H1 (cell line): ENCODE measurements at regions not wholly inside any gene's neighbourhood (a gene's known extent, or its start where the extent isn't known, plus 50 kb on each side); places are given as distances from the start of the nearest gene placed in this dataset.

Experiments used
- CTCF ChIA-PET: fragments of 300-600 bp; sonication (Branson Sonifier 250); formaldehyde crosslinking; loops from one replicate; lab custom pipeline; 2021; ENCODE audit not compliant: partially characterized antibody; lab: Charles Lee
- POLR2A ChIA-PET: fragments of 300-600 bp; sonication (Branson Sonifier 250); formaldehyde crosslinking; loops from one replicate; lab custom pipeline; 2021; ENCODE audit warnings: inconsistent platforms; ENCODE audit not compliant: partially characterized antibody; lab: Charles Lee
- DNase-seq, 2 experiments: peaks; one replicate each; pipeline versions ENCODE4 v3.0.0 to v3.0.0-alpha.2; 2010 to 2022; ENCODE audit warnings: low spot score in 2 of 2, low read depth in 1 of 2, mixed read lengths in 1 of 2
- FAIRE-seq: peaks from 2 replicates; lab custom pipeline; 2011; peaks lifted over from hg19 to GRCh38; lab: Jason Lieb, UNC
- H2AFZ ChIP-seq: 2 replicates; pipeline ENCODE4 v1.8.1; 2012; ENCODE audit warnings: low read length, inconsistent platforms
- H2AK5ac ChIP-seq: 2 replicates; pipeline ENCODE4 v1.6.1; 2013; ENCODE audit warnings: low read depth, low read length
- H2BK120ac ChIP-seq: replicated peaks from 2 replicates; pipeline ENCODE3; 2013; ENCODE audit warnings: low read depth, low read length, inconsistent platforms
- H2BK12ac ChIP-seq: 2 replicates; pipeline ENCODE4 v1.6.1; 2013; ENCODE audit warnings: low read depth, low read length
- H2BK15ac ChIP-seq: 2 replicates; pipeline ENCODE4 v1.6.1; 2013; ENCODE audit warnings: low read length
- H2BK20ac ChIP-seq: 2 replicates; pipeline ENCODE4 v1.6.1; 2013; ENCODE audit warnings: low read length
- H2BK5ac ChIP-seq: 2 replicates; pipeline ENCODE4 v1.6.1; 2013; ENCODE audit warnings: low read depth, low read length
- H3K14ac ChIP-seq: 2 replicates; pipeline ENCODE4 v1.6.1; 2013; ENCODE audit warnings: inconsistent platforms; ENCODE audit not compliant: insufficient read length
- H3K18ac ChIP-seq: 2 replicates; pipeline ENCODE4 v1.6.1; 2013; ENCODE audit warnings: low read length; ENCODE audit errors: extremely low read depth
- H3K23ac ChIP-seq: 2 replicates; pipeline ENCODE4 v1.6.1; 2013; ENCODE audit warnings: inconsistent platforms; ENCODE audit not compliant: insufficient read length
- H3K23me2 ChIP-seq: 2 replicates; pipeline ENCODE4 v1.6.1; 2013; ENCODE audit warnings: low read depth, low read length
- H3K27ac ChIP-seq: 2 replicates; pipeline ENCODE4 v1.6.1; 2011; ENCODE audit warnings: low read depth, low read length, inconsistent platforms
- H3K27me3 ChIP-seq, 4 experiments: replicated peaks in 1 of 4; 1 replicate in 1 of 4; 2 replicates in 3 of 4; pipeline versions ENCODE4 v1.6.1 to v1.8.1; 2011 to 2013; ENCODE audit warnings: low read length in 3 of 4, mild to moderate bottlenecking in 3 of 4, inconsistent platforms in 2 of 4, mixed read lengths in 2 of 4, moderate library complexity in 1 of 4; ENCODE audit not compliant: control insufficient read depth in 3 of 4, insufficient read depth in 3 of 4; ENCODE audit errors: extremely low read depth in 1 of 4
- H3K36me3 ChIP-seq, 4 experiments: 2 replicates each; pipeline versions ENCODE4 v1.6.1 to v1.8.1; 2011 to 2013; ENCODE audit warnings: mild to moderate bottlenecking in 4 of 4, low read length in 3 of 4, moderate library complexity in 2 of 4, control low read depth in 1 of 4, inconsistent platforms in 1 of 4; ENCODE audit not compliant: insufficient read depth in 4 of 4, control insufficient read depth in 2 of 4
- H3K4ac ChIP-seq: replicated peaks from 2 replicates; pipeline ENCODE3; 2013; ENCODE audit warnings: low read length, low read depth, mixed read lengths, inconsistent platforms; ENCODE audit not compliant: insufficient read length
- H3K4me1 ChIP-seq, 4 experiments: replicated peaks in 1 of 4; 1 replicate in 1 of 4; 2 replicates in 3 of 4; pipeline versions ENCODE4 v1.6.1 to v1.8.1; 2011 to 2013; ENCODE audit warnings: low read length in 3 of 4, inconsistent platforms in 2 of 4, mixed read lengths in 1 of 4; ENCODE audit not compliant: insufficient read depth in 4 of 4, control insufficient read depth in 3 of 4
- H3K4me2 ChIP-seq, 2 experiments: 2 replicates each; pipeline versions ENCODE4 v1.6.1 to v1.8.1; 2011 to 2013; ENCODE audit warnings: low read depth in 2 of 2, low read length in 2 of 2, control low read depth in 1 of 2, inconsistent platforms in 1 of 2, mild to moderate bottlenecking in 1 of 2; ENCODE audit not compliant: insufficient read depth in 1 of 2
- H3K4me3 ChIP-seq, 4 experiments: fragments of 200-600, 300-600 bp in 1 of 4; sonication (generic), shearing (Covaris generic), sonication (Bioruptor Twin) in 1 of 4; 2 replicates each; pipeline versions ENCODE4 v1.5.1 to v1.8.1; 2011 to 2016; ENCODE audit warnings: low read length in 4 of 4, low read depth in 3 of 4, control low read depth in 2 of 4, inconsistent platforms in 2 of 4, mild to moderate bottlenecking in 2 of 4, mixed read lengths in 1 of 4, moderate library complexity in 1 of 4; ENCODE audit not compliant: insufficient read depth in 2 of 4; ENCODE audit errors: extremely low read depth in 1 of 4
- H3K56ac ChIP-seq: replicated peaks from 2 replicates; pipeline ENCODE3; 2013; ENCODE audit warnings: low read depth, mild to moderate bottlenecking, mixed read lengths, low read length, inconsistent platforms; ENCODE audit not compliant: insufficient read length
- H3K79me1 ChIP-seq: 2 replicates; pipeline ENCODE4 v1.6.1; 2013; ENCODE audit warnings: low read depth, low read length, control low read depth
- H3K79me2 ChIP-seq, 2 experiments: 2 replicates each; pipeline versions ENCODE4 v1.6.1 to v1.8.1; 2012 to 2013; ENCODE audit warnings: low read length in 2 of 2, mild to moderate bottlenecking in 2 of 2, inconsistent platforms in 1 of 2; ENCODE audit not compliant: insufficient read depth in 2 of 2, control insufficient read depth in 1 of 2
- H3K9ac ChIP-seq, 4 experiments: replicated peaks in 1 of 4; 1 replicate in 1 of 4; 2 replicates in 3 of 4; pipeline versions ENCODE4 v1.6.1 to v1.8.1; 2011 to 2013; ENCODE audit warnings: low read depth in 3 of 4, low read length in 3 of 4, control low read depth in 2 of 4, mild to moderate bottlenecking in 2 of 4, moderate library complexity in 2 of 4, inconsistent platforms in 1 of 4; ENCODE audit errors: extremely low read depth in 1 of 4
- H3K9me3 ChIP-seq, 2 experiments: 2 replicates each; pipeline versions ENCODE4 v1.6.1 to v1.8.1; 2012 to 2013; ENCODE audit warnings: mild to moderate bottlenecking in 2 of 2, moderate library complexity in 2 of 2, control low read depth in 1 of 2, inconsistent platforms in 1 of 2, low read depth in 1 of 2, low read length in 1 of 2, mixed read lengths in 1 of 2; ENCODE audit not compliant: insufficient read depth in 2 of 2
- H4K20me1 ChIP-seq, 2 experiments: replicated peaks in 1 of 2; 2 replicates each; pipeline versions ENCODE3 to v1.8.1; 2011 to 2013; ENCODE audit warnings: inconsistent platforms in 2 of 2, low read length in 2 of 2, mild to moderate bottlenecking in 1 of 2; ENCODE audit not compliant: insufficient read depth in 2 of 2, control insufficient read depth in 1 of 2
- H4K5ac ChIP-seq: 2 replicates; pipeline ENCODE4 v1.6.1; 2013; ENCODE audit warnings: low read length, low read depth, mixed read lengths, inconsistent platforms; ENCODE audit not compliant: insufficient read length
- H4K8ac ChIP-seq: 2 replicates; pipeline ENCODE4 v1.8.0; 2013; ENCODE audit warnings: mild to moderate bottlenecking, moderate library complexity, low read length, inconsistent platforms; ENCODE audit not compliant: insufficient read depth; ENCODE audit errors: extremely low read depth
- H4K91ac ChIP-seq: replicated peaks from 2 replicates; pipeline ENCODE3; 2013; ENCODE audit warnings: low read length, mixed read lengths, inconsistent platforms; ENCODE audit not compliant: insufficient read length
- CBX8 ChIP-seq: fragments of 300-800, 300-1000 bp; sonication (generic); IDR thresholded peaks from 2 replicates; pipeline ENCODE4 v1.7.1; 2016; ENCODE audit warnings: low read depth, low read length, borderline replicate concordance
- CHD2 ChIP-seq: IDR thresholded peaks from 2 replicates; pipeline ENCODE4 v1.6.1; 2012; ENCODE audit warnings: low read length, improper control_type of control experiment
- PHF8 ChIP-seq: fragments of 200-600 bp; sonication (generic); conservative IDR thresholded peaks from 2 replicates; pipeline ENCODE4 v1.7.1; 2012; ENCODE audit warnings: low read depth, mild to moderate bottlenecking, inconsistent platforms, low read length, moderate library complexity
- POLR2A ChIP-seq, 2 experiments: IDR thresholded peaks; 1 replicate in 1 of 2; 2 replicates in 1 of 2; pipeline ENCODE4 v1.6.1; 2011; ENCODE audit warnings: low read depth in 2 of 2, low read length in 2 of 2, mild to moderate bottlenecking in 2 of 2; ENCODE audit errors: control extremely low read depth in 1 of 2
- POLR2AphosphoS5 ChIP-seq: IDR thresholded peaks from 2 replicates; pipeline ENCODE4 v1.6.1; 2011; ENCODE audit warnings: low read depth, low read length
- RBBP5 ChIP-seq: IDR thresholded peaks from 2 replicates; pipeline ENCODE4 v1.7.1; 2012; ENCODE audit warnings: low read depth, mild to moderate bottlenecking, inconsistent platforms, low read length, moderate library complexity, borderline replicate concordance
- RFX5 ChIP-seq: IDR thresholded peaks from 2 replicates; pipeline ENCODE4 v1.6.1; 2011; ENCODE audit warnings: low read depth, low read length, improper control_type of control experiment, borderline replicate concordance
- SAP30 ChIP-seq: fragments of 300-600 bp; sonication (generic); IDR thresholded peaks from 2 replicates; pipeline ENCODE4 v1.7.1; 2012; ENCODE audit warnings: low read length, moderate library complexity, mild to moderate bottlenecking, inconsistent platforms; ENCODE audit not compliant: insufficient read depth, insufficient replicate concordance
- SIN3A ChIP-seq, 2 experiments: IDR thresholded peaks in 1 of 2; conservative IDR thresholded peaks in 1 of 2; 2 replicates each; pipeline ENCODE4 v1.6.1; 2011 to 2012; ENCODE audit warnings: low read length in 2 of 2, improper control_type of control experiment in 1 of 2, low read depth in 1 of 2, mild to moderate bottlenecking in 1 of 2
- SIRT6 ChIP-seq: IDR thresholded peaks from one replicate; pipeline ENCODE4 v1.7.1; 2012; ENCODE audit warnings: low read length, inconsistent platforms
- YY1 ChIP-seq: IDR thresholded peaks from 2 replicates; pipeline ENCODE4 v1.6.1; 2011; ENCODE audit warnings: low read depth, mild to moderate bottlenecking, low read length
- WGBS, 2 experiments: shearing (Covaris generic) in 1 of 2; methylation state at CpG; one replicate each; pipeline versions ENCODE4 v1.1.6 to v1.1.7; 2013 to 2015; ENCODE audit warnings: low lambda C conversion rate in 2 of 2, mixed read lengths in 2 of 2, inconsistent platforms in 1 of 2, low coverage in 1 of 2, missing lambda C conversion rate in 1 of 2; ENCODE audit not compliant: insufficient replicate concordance in 2 of 2, insufficient coverage in 1 of 2, insufficient read length in 1 of 2; ENCODE audit errors: extremely low coverage in 1 of 2, missing lambda C conversion rate in 1 of 2; 5-methylcytosine and 5-hydroxymethylcytosine counted together

DNA sequence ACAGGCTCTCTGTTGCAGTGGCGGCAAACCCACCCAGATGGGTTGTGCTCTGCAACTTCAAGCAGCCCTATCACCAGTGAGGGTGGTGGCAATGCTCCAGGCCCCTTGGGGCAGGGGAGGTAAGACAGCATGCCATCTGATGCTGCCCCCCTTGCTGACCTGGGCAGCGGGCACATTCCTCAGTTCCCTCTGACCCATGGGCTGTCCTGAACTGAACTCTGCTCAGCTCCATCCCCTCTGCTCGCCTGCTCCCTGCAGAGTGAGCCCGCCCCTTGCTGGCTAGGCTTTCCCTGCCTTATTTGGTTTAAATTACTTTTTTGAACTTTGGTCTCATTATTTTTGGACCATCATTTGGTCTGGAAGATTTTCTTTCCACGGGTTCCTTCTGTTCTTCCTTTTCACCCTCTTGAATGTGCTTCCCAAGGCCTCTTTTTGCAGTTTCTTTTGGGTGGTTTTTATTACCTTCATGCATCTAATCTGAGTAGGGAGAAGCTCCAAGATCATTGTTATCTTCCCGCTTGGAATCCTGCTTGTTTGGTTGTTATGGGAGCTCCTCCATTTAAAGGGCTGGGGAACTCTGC, 565.4 kb downstream of the TNS1 start:
- Histone ChIP-seq H4K91ac (no peak overlapping the region), H3K27me3 (no peaks in the 10 kb centered on the region), H3K27ac (no peak overlapping the region), H4K8ac (no peak overlapping the region), H3K56ac (no peak overlapping the region), H4K5ac (no peak overlapping the region), H3K36me3 (no peaks in the 10 kb centered on the region), H2BK15ac (no peak overlapping the region), H3K23ac (no peak overlapping the region), H2AFZ (no peak overlapping the region; the same call in 1 of the 2 replicates), H2BK20ac (no peak overlapping the region), H3K18ac (no peak overlapping the region), H3K79me2 (no peaks in the 10 kb centered on the region), H3K4me3 (no peak overlapping the region), H3K4ac (no peak overlapping the region), H2AK5ac (no peak overlapping the region), H2BK5ac (no peak overlapping the region), H3K9me3 (no peaks in the 10 kb centered on the region), H3K9ac (no peak overlapping the region), H4K20me1 (no peaks in the 10 kb centered on the region), H3K23me2 (no peaks in the 10 kb centered on the region), H3K14ac (no peak overlapping the region), H3K79me1 (no peaks in the 10 kb centered on the region), H2BK12ac (no peak overlapping the region), H2BK120ac (no peak overlapping the region), H3K4me1 (peaks cover 0 to 12% (median 7%) of the 10 kb centered on the region in 4 experiments; a peak in 5 of 7 replicates), H3K4me2 (no peak overlapping the region)
- ChIA-PET CTCF (interaction anchor here (1.6 to 2.7 kb wide), 2 partner anchors 14 to 18 kb away, joined by 4 to 10 read pairs; no protein-coding TSS in a partner anchor), POLR2A (interaction anchor here (0.7 kb wide), 1 partner anchor 77 kb away, joined by 3 read pairs; no protein-coding TSS in a partner anchor)
- DNase-seq: no peak
- FAIRE-seq: no peak
- WGBS, 2 experiments: 81% methylated on average over 6 of the region's 6 CpGs; no CpG with 5 or more reads in 1 of the 2 experiments
- TF ChIP-seq PHF8 (no peak), CBX8 (no peak), RFX5 (no peak), SIRT6 (no peak), POLR2A (IDR thresholded peaks at IDR 0.05; ENCODE audit: control extremely low read depth in 1 of 2, low read depth in 2 of 2, low read length in 2 of 2) (no peak), SAP30 (no peak), YY1 (no peak), RBBP5 (no peak), CHD2 (no peak), SIN3A (conservative IDR thresholded peaks at IDR 0.05 in 1 of 2, IDR thresholded peaks at IDR 0.05 in 1 of 2; ENCODE audit: low read depth in 1 of 2, low read length in 2 of 2) (no peak), POLR2AphosphoS5 (no peak)
